Body of pancreas (tissue), 4 donors: ENCODE measurements at regions not wholly inside any gene's neighbourhood (a gene's known extent, or its start where the extent isn't known, plus 50 kb on each side); places are given as distances from the start of the nearest gene placed in this dataset.
A peak's percentile ranks its signal among the peaks of the same experiment; 100 is the strongest.
"Not testable (repeated sequence)": the region's sequence is repeated elsewhere in the genome, so short reads cannot be mapped to it uniquely, and the experiment has no call there.

Source experiments
- ATAC-seq: fragments of 150-250 bp; one replicate; pipeline ENCODE4 v1.9.1; 2016
- DNase-seq, 4 donors: peaks; one replicate each; pipeline ENCODE4 v3.0.0-alpha.2; 2019
- H3K27ac ChIP-seq, 4 donors: fragments of 200-600 bp; sonication (generic); 1 replicate in 3 of 4; 2 replicates in 1 of 4; pipeline versions ENCODE4 v1.5.1 to v1.6.1; 2016 to 2019; ENCODE audit warnings: mild to moderate bottlenecking in 1 of 4, mixed read lengths in 1 of 4, moderate library complexity in 1 of 4
- H3K27me3 ChIP-seq, 2 donors: fragments of 200-600 bp; sonication (generic); one replicate each; pipeline ENCODE4 v1.6.0; 2016; ENCODE audit warnings: mild to moderate bottlenecking in 1 of 2
- H3K36me3 ChIP-seq, 2 donors: fragments of 200-600 bp; sonication (generic); replicated peaks in 1 of 2; 2 replicates each; pipeline ENCODE4 v1.5.1; 2016; ENCODE audit warnings: low read depth in 2 of 2; ENCODE audit not compliant: insufficient read depth in 1 of 2
- H3K4me1 ChIP-seq: fragments of 200-600 bp; sonication (generic); one replicate; pipeline ENCODE4 v1.6.0; 2016
- H3K4me3 ChIP-seq, 2 donors: fragments of 200-600 bp; sonication (generic); 1 replicate in 1 of 2; 2 replicates in 1 of 2; pipeline ENCODE4 v1.5.1; 2016 to 2019
- H3K9me3 ChIP-seq, 3 donors: fragments of 200-600 bp; sonication (generic); 1 replicate in 2 of 3; 2 replicates in 1 of 3; pipeline ENCODE4 v1.5.1; 2016
- POLR2A ChIP-seq, 3 donors: fragments of 450-650 bp; IDR thresholded peaks; one replicate each; pipeline ENCODE4 v1.6.1; 2016; ENCODE audit warnings: antibody characterized with exemption in 3 of 3, mild to moderate bottlenecking in 2 of 3
- WGBS, 2 donors: methylation state at CpG; one replicate each; pipeline ENCODE4 v1.1.5; 2017; 5-methylcytosine and 5-hydroxymethylcytosine counted together
- intact Hi-C: fragments of 100-400 bp; cut with DNase I; formaldehyde crosslinking; loops from one replicate; pipeline ENCODE4 v1.15.1; 2023
- TF ChIP-seq, protein P1 (sequence below), 7 experiments: fragments of 450-650 bp in 4 of 7; fragments of 200-600 bp in 3 of 7; sonication (generic) in 3 of 7; IDR thresholded peaks; one replicate each; pipeline ENCODE4 v1.5.1; 2016 to 2019; ENCODE audit warnings: antibody characterized with exemption in 7 of 7

- Histone ChIP-seq H3K4me1 (peaks cover 12% of the 10 kb centered on the region), H3K9me3 (no peaks in the 10 kb centered on the region), H3K27me3 (no peaks in the 10 kb centered on the region), H3K36me3 (no peaks in the 10 kb centered on the region), H3K27ac (no peak overlapping the region), H3K4me3 (no peak overlapping the region)
- intact Hi-C loops: no loop called here
- DNase-seq (peak in 1 of 4 donors; percentile 5), ATAC-seq (no peak)
- TF ChIP-seq, protein P1, sequence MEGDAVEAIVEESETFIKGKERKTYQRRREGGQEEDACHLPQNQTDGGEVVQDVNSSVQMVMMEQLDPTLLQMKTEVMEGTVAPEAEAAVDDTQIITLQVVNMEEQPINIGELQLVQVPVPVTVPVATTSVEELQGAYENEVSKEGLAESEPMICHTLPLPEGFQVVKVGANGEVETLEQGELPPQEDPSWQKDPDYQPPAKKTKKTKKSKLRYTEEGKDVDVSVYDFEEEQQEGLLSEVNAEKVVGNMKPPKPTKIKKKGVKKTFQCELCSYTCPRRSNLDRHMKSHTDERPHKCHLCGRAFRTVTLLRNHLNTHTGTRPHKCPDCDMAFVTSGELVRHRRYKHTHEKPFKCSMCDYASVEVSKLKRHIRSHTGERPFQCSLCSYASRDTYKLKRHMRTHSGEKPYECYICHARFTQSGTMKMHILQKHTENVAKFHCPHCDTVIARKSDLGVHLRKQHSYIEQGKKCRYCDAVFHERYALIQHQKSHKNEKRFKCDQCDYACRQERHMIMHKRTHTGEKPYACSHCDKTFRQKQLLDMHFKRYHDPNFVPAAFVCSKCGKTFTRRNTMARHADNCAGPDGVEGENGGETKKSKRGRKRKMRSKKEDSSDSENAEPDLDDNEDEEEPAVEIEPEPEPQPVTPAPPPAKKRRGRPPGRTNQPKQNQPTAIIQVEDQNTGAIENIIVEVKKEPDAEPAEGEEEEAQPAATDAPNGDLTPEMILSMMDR (IDR thresholded peaks at IDR 0.05): no peak
- no peak for TF ChIP-seq POLR2A (IDR thresholded peaks at IDR 0.05)
- WGBS, 2 donors: 50 to 76% methylated on average over 3 to 4 of the region's 4 CpGs
Observed at GRCh38 chr10:78464118-78464855, 430.6 kb downstream of the RPS24 start.

DNA sequence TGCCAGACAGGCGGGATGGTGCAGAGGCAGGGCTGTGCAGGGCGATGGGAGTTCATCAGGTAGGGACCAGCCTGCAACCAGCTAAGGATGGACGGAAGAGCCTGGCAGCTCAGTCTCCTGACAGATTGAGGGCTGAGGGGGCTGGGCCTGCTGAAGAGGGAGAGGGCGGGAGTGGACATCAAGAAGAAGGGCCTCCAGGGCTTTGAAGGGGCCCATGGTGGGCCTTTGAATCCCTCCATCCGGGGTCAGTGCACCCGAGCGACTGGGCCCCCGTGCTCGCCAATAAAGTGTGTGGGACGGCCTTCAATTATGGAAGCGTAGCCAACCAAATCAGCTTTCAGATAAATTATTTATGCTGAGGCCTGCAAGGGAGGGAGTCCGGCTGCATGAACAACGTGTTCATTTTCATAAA lies 431.2 kb downstream of the RPS24 start:
- H3K4me3 ChIP-seq: no peak overlapping the region
- 79 to 86% methylated on average over 12 to 13 of the region's 13 CpGs for WGBS, 2 donors
- DNase-seq: peak in 1 of 4 donors; percentile 6
- H3K9me3 ChIP-seq: no peaks in the 10 kb centered on the region
- H3K4me1 ChIP-seq: peaks cover 6% of the 10 kb centered on the region
- H3K27me3 ChIP-seq: no peaks in the 10 kb centered on the region
- intact Hi-C loops: no loop called here
- no peak overlapping the region for H3K27ac ChIP-seq
- no peak for ATAC-seq
- H3K36me3 ChIP-seq: no peaks in the 10 kb centered on the region
- TF ChIP-seq POLR2A (IDR thresholded peaks at IDR 0.05): no peak
- TF ChIP-seq, protein P1 (IDR thresholded peaks at IDR 0.05): no peak

DNA sequence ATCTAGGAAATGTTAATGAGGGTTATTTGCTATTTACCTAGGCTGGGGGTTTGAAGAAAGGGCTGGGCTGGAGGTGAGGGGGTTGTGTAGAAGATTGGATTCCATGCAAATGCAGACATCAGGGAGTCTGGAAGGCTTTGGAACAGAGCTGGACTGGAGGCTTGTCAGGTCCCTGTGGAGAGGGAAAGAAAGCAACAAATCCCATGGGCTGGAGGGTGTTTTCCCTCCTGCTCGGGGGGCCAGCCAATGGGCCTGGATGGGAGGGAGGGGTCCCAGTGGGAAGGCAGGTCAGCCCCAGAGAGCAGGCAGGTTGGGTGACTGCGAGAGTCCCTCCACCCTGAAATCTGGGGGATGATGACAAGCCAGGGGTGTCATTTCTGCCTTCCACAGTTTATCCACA lies 431.8 kb downstream of the RPS24 start:
- no peaks in the 10 kb centered on the region for H3K36me3 ChIP-seq
- no peak overlapping the region for H3K27ac ChIP-seq
- H3K9me3 ChIP-seq: no peaks in the 10 kb centered on the region
- ATAC-seq (no peak), DNase-seq (no peak)
- H3K4me1 ChIP-seq: peaks cover under 1% of the 10 kb centered on the region
- 87 to 92% methylated on average over 2 of the region's 2 CpGs for WGBS, 2 donors
- intact Hi-C loops: no loop called here
- H3K4me3 ChIP-seq: no peak overlapping the region
- H3K27me3 ChIP-seq: no peaks in the 10 kb centered on the region
- TF ChIP-seq, protein P1 (IDR thresholded peaks at IDR 0.05): no peak
- TF ChIP-seq POLR2A (IDR thresholded peaks at IDR 0.05): no peak

GRCh38 chr10:78467496-78468106 lies 433.9 kb downstream of the RPS24 start:
- Histone ChIP-seq H3K27ac (no peak overlapping the region), H3K4me3 (no peak overlapping the region), H3K4me1 (no peaks in the 10 kb centered on the region), H3K9me3 (no peaks in the 10 kb centered on the region), H3K36me3 (no peaks in the 10 kb centered on the region), H3K27me3 (no peaks in the 10 kb centered on the region)
- WGBS, 2 donors: 87 to 89% methylated on average over 6 to 7 of the region's 7 CpGs
- intact Hi-C loops: no loop called here
- TF ChIP-seq, protein P1 (IDR thresholded peaks at IDR 0.05): no peak
- TF ChIP-seq POLR2A (IDR thresholded peaks at IDR 0.05): no peak
- ATAC-seq: no peak
- DNase-seq: no peak

DNA sequence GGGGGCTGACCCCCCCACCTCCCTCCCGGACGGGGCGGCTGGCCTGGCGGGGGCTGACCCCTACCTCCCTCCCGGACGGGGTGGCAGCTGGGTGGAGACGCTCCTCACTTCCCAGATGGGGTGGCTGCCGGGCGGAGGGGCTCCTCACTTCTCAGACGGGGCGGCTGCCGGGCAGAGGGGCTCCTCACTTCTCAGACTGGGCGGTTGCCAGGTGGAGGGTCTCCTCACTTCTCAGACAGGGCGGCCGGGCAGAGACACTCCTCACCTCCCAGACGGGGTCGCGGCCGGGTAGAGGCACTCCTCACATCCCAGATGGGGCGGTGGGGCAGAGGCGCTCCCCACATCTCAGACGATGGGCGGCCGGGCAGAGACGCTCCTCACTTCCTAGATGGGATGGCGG lies 435.1 kb downstream of the RPS24 start:
- H3K4me3 ChIP-seq, H3K27ac ChIP-seq, H3K9me3 ChIP-seq, intact Hi-C loops, H3K4me1 ChIP-seq, DNase-seq, ATAC-seq, H3K27me3 ChIP-seq, H3K36me3 ChIP-seq: not testable (repeated sequence)
- 87 to 90% methylated on average over 7 to 16 of the region's 26 CpGs for WGBS, 2 donors
